Mucosa of descending colon (tissue), 3 donors: ENCODE measurements at regions not wholly inside any gene's neighbourhood (a gene's known extent, or its start where the extent isn't known, plus 50 kb on each side); places are given as distances from the start of the nearest gene placed in this dataset.

Experiments used
- ATAC-seq: fragments of 200-7000 bp; cut with Tn5 transposase; one replicate; pipeline ENCODE4 v1.9.1; 2020; ENCODE audit warnings: mild to moderate bottlenecking, moderate library complexity
- DNase-seq, 3 donors: peaks; one replicate each; pipeline ENCODE4 v3.0.0-alpha.2; 2020
- H3K36me3 ChIP-seq: fragments of 200-600 bp; one replicate; pipeline ENCODE4 v1.8.0; 2021; ENCODE audit warnings: low read depth, mild to moderate bottlenecking
- H3K4me1 ChIP-seq: fragments of 200-600 bp; one replicate; pipeline ENCODE4 v1.8.0; 2021; ENCODE audit warnings: low read depth, mild to moderate bottlenecking
- H3K4me3 ChIP-seq: fragments of 200-600 bp; one replicate; pipeline ENCODE4 v1.8.0; 2021; ENCODE audit warnings: mild to moderate bottlenecking
- H3K9me3 ChIP-seq: fragments of 200-600 bp; one replicate; pipeline ENCODE4 v1.8.0; 2021; ENCODE audit warnings: mild to moderate bottlenecking
- CTCF ChIP-seq: fragments of 200-600 bp; IDR thresholded peaks from one replicate; pipeline ENCODE4 v1.8.0; 2022; ENCODE audit warnings: antibody characterized with exemption, mild to moderate bottlenecking
- intact Hi-C, 2 donors: fragments of 100-400 bp; cut with DNase I in 1 of 2; cut with micrococcal nuclease in 1 of 2; formaldehyde crosslinking; loops; one replicate each; pipeline versions ENCODE4 v1.11.0 to v1.11.1; 2022; cut with DNase I, micrococcal nuclease
- donor health status: DM: no; HTN: no; CAD: no; lungs with moderate emphysema.
- donor health status: DM: no; HTN: no; CAD: no.
- donor health status: DM: no; HTN: yes; CAD: no.

- ATAC-seq (no peak), DNase-seq (no peak)
- H3K4me3 ChIP-seq: no peak overlapping the region
- H3K36me3 ChIP-seq: no peaks in the 10 kb centered on the region
- H3K9me3 ChIP-seq: no peaks in the 10 kb centered on the region
- no peak for TF ChIP-seq CTCF
- no peaks in the 10 kb centered on the region for H3K4me1 ChIP-seq
- intact Hi-C loops: no loop called here
These were observed 1114.2 kb downstream of the NSUN3 start for GRCh38 chr3:95177096-95177495.

- DNase-seq (no peak), ATAC-seq (no peak)
- intact Hi-C loops: no loop called here
- Histone ChIP-seq H3K36me3 (no peaks in the 10 kb centered on the region), H3K9me3 (no peaks in the 10 kb centered on the region), H3K4me1 (no peaks in the 10 kb centered on the region), H3K4me3 (no peak overlapping the region)
- TF ChIP-seq CTCF: no peak
These were observed 1121.2 kb downstream of the NSUN3 start for GRCh38 chr3:95184038-95184437.

GRCh38 chr3:95189348-95189747, 1126.5 kb downstream of the NSUN3 start:
- no peak for ATAC-seq

GRCh38 chr3:95197661-95198060, 1134.8 kb downstream of the NSUN3 start:
- TF ChIP-seq CTCF: no peak
- DNase-seq (no peak), ATAC-seq (no peak)
- Histone ChIP-seq H3K4me1 (no peaks in the 10 kb centered on the region), H3K9me3 (no peaks in the 10 kb centered on the region), H3K36me3 (no peaks in the 10 kb centered on the region), H3K4me3 (no peak overlapping the region)
- intact Hi-C loops: no loop called here

More at GRCh38 chr3:95189348-95189747, 1126.5 kb downstream of the NSUN3 start:
- no peak for DNase-seq
- intact Hi-C loops: no loop called here
- Histone ChIP-seq H3K4me1 (no peaks in the 10 kb centered on the region), H3K9me3 (no peaks in the 10 kb centered on the region), H3K4me3 (no peak overlapping the region), H3K36me3 (no peaks in the 10 kb centered on the region)
- TF ChIP-seq CTCF: no peak

GRCh38 chr3:95200384-95200783, 1137.5 kb downstream of the NSUN3 start:
- H3K36me3 ChIP-seq: no peaks in the 10 kb centered on the region
- H3K4me3 ChIP-seq: no peak overlapping the region
- H3K4me1 ChIP-seq: no peaks in the 10 kb centered on the region
- ATAC-seq (no peak), DNase-seq (no peak)
- no peak for TF ChIP-seq CTCF
- no peaks in the 10 kb centered on the region for H3K9me3 ChIP-seq
- intact Hi-C loops: no loop called here

GRCh38 chr3:95210878-95211277, 1148.0 kb downstream of the NSUN3 start:
- DNase-seq (no peak), ATAC-seq (no peak)
- Histone ChIP-seq H3K4me1 (no peaks in the 10 kb centered on the region), H3K4me3 (no peak overlapping the region), H3K9me3 (peaks cover 2% of the 10 kb centered on the region), H3K36me3 (no peaks in the 10 kb centered on the region)
- TF ChIP-seq CTCF: no peak
- intact Hi-C loops: no loop called here
